WERI-Rb-1 (cell line): ENCODE measurements at regions not wholly inside any gene's neighbourhood (a gene's known extent, or its start where the extent isn't known, plus 50 kb on each side); places are given as distances from the start of the nearest gene placed in this dataset.
"Not testable (repeated sequence)": the region's sequence is repeated elsewhere in the genome, so short reads cannot be mapped to it uniquely, and the experiment has no call there.

Experiments used
- DNase-seq: peaks from one replicate; pipeline ENCODE4 v3.0.0-alpha.2; 2020
- H3K27ac ChIP-seq: fragments of 250-450 bp; sonication (Bioruptor Pico); 2 replicates; pipeline ENCODE4 v1.5.1; 2020; ENCODE audit warnings: mild to moderate bottlenecking, moderate library complexity
- H3K27me3 ChIP-seq: fragments of 250-450 bp; sonication (Bioruptor Pico); 2 replicates; pipeline ENCODE4 v1.5.1; 2021; ENCODE audit warnings: mild to moderate bottlenecking, low read depth, moderate library complexity; ENCODE audit not compliant: insufficient read depth, severe bottlenecking
- H3K36me3 ChIP-seq: fragments of 250-450 bp; sonication (Bioruptor Pico); 2 replicates; pipeline ENCODE4 v1.5.1; 2020; ENCODE audit warnings: mild to moderate bottlenecking, moderate library complexity
- H3K4me3 ChIP-seq: 2 replicates; pipeline ENCODE4 v1.5.1; 2011; ENCODE audit warnings: low read depth, mild to moderate bottlenecking, control low read depth, low read length
- H3K9me3 ChIP-seq: fragments of 250-450 bp; sonication (Bioruptor Pico); 2 replicates; pipeline ENCODE4 v1.5.1; 2021; ENCODE audit warnings: mild to moderate bottlenecking, moderate library complexity; ENCODE audit not compliant: severe bottlenecking
- TF ChIP-seq, protein P1 (sequence below): IDR thresholded peaks from 2 replicates; pipeline ENCODE4 v1.5.1; 2011; ENCODE audit warnings: low read depth, mild to moderate bottlenecking, control low read depth, inconsistent platforms, low read length

DNA sequence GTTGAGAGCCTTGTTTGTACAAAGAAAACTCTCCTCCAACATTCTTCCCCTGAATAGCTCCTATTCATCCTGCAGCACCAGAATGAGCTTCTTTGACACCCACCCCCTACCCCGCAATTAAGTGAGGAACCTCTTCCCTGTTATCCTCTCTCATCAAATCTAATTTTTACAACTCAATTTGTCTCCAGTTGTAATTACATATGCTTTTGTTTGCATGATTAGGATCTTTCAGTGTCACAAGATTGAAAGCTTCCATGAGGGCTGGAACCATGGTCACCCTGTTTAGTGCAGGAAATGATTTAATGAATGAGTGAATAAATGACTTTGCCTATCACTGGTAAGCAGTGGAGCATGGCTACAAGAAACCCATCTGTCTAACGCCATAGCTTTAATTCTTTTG lies 334.6 kb upstream of the KLHL29 start:
- Histone ChIP-seq H3K9me3 (no peaks in the 10 kb centered on the region), H3K27me3 (no peaks in the 10 kb centered on the region), H3K36me3 (no peaks in the 10 kb centered on the region), H3K27ac (no peak overlapping the region), H3K4me3 (no peak overlapping the region)
- TF ChIP-seq, protein P1, sequence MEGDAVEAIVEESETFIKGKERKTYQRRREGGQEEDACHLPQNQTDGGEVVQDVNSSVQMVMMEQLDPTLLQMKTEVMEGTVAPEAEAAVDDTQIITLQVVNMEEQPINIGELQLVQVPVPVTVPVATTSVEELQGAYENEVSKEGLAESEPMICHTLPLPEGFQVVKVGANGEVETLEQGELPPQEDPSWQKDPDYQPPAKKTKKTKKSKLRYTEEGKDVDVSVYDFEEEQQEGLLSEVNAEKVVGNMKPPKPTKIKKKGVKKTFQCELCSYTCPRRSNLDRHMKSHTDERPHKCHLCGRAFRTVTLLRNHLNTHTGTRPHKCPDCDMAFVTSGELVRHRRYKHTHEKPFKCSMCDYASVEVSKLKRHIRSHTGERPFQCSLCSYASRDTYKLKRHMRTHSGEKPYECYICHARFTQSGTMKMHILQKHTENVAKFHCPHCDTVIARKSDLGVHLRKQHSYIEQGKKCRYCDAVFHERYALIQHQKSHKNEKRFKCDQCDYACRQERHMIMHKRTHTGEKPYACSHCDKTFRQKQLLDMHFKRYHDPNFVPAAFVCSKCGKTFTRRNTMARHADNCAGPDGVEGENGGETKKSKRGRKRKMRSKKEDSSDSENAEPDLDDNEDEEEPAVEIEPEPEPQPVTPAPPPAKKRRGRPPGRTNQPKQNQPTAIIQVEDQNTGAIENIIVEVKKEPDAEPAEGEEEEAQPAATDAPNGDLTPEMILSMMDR: no peak
- DNase-seq: no peak

DNA sequence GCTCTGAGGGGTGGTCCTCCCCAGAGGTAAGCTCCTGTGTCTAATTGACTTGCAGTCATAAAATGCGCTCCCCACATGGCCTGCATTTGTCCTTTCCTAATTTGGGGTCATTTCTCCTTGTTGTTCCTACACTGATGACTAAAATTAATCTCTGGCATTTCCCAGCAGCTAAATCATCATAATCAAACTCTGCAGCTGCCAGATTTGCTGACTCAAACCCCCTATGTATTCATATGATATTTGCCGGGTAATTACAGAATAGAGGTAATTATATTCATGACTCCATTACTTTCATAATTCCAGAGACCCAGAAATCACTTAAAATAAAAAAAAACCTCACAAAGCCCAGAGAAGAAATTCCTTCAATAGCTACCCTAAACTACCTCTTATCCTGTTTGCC lies 331.4 kb upstream of the KLHL29 start:
- Histone ChIP-seq H3K27ac (no peak overlapping the region), H3K4me3 (no peak overlapping the region), H3K27me3 (no peaks in the 10 kb centered on the region), H3K36me3 (no peaks in the 10 kb centered on the region), H3K9me3 (no peaks in the 10 kb centered on the region)
- TF ChIP-seq, protein P1: no peak
- no peak for DNase-seq

GRCh38 chr2:23055251-23055650 lies 329.7 kb upstream of the KLHL29 start:
- no peaks in the 10 kb centered on the region for H3K9me3 ChIP-seq
- TF ChIP-seq, protein P1: no peak
- DNase-seq: no peak
- H3K36me3 ChIP-seq: no peaks in the 10 kb centered on the region
- no peak overlapping the region for H3K4me3 ChIP-seq
- H3K27me3 ChIP-seq: no peaks in the 10 kb centered on the region
- H3K27ac ChIP-seq: no peak overlapping the region

DNA sequence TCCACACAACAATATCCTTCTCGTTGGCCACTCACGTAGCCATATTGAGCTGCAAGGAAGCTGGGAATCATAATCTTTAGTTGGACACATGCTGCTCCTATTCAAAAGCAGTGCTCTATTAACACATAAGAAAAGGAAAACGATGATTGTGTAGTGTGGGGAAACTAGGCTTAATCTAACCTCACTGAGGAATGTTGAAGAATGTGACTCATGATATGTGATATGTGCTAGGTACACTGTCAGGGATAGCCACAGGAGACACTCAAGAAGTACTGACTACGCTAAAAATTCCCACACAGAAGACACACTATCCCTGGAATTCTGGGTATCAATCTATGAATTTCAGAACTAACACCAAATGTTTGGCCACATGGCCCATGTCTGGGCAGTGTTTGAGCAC lies 328.1 kb upstream of the KLHL29 start:
- H3K4me3 ChIP-seq: not testable (repeated sequence)

DNA sequence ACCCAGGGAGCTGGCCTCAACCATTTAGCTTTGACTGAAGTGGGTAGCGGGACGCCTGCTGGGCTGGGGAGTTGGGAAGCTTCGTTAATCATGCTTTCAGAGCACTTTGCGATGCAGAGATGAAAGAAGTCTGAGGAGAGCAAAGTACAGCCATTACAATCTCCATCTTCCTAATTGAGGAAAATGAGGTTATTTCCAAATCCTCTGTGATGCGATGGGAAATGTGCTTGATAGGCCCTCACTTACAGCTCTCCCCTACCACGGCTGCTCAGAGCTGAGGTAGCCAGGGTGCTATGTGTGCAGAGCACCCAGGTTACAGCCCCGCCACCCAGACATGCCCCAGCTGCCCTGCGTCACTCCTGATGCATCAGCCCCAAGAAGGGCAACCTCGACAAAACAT lies 326.5 kb upstream of the KLHL29 start:
- H3K27ac ChIP-seq: no peak overlapping the region
- TF ChIP-seq, protein P1: no peak
- no peaks in the 10 kb centered on the region for H3K27me3 ChIP-seq
- no peak for DNase-seq
- no peak overlapping the region for H3K4me3 ChIP-seq
- no peaks in the 10 kb centered on the region for H3K9me3 ChIP-seq
- H3K36me3 ChIP-seq: no peaks in the 10 kb centered on the region

More for the DNA sequence above, 328.1 kb upstream of the KLHL29 start:
- not testable (repeated sequence) for H3K27me3 ChIP-seq, H3K9me3 ChIP-seq, DNase-seq, H3K27ac ChIP-seq, H3K36me3 ChIP-seq

DNA sequence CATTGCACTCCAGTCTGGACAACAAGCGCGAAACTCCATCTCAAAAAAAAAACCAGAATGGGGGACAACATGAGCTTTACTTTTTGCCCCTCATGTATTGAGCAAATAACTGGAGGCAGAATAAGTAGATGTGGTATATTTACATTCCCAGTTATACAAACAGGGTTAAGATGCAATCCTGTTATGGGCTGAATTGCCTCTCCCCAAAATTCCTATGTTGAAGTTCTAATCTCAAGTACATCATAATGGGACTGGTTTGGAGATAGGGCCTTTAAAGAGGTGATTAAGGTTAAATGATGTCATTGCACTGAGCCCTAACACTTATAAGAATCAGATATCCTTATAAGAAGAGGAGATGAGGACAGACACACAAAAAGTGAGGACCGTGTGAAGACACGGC lies 319.8 kb upstream of the KLHL29 start:
- H3K27ac ChIP-seq: no peak overlapping the region
- TF ChIP-seq, protein P1: no peak
- H3K27me3 ChIP-seq: no peaks in the 10 kb centered on the region
- DNase-seq: no peak
- H3K4me3 ChIP-seq: no peak overlapping the region
- H3K9me3 ChIP-seq: no peaks in the 10 kb centered on the region
- no peaks in the 10 kb centered on the region for H3K36me3 ChIP-seq
